HG03060 (cell line): ENCODE measurements at regions not wholly inside any gene's neighbourhood (a gene's known extent, or its start where the extent isn't known, plus 50 kb on each side); places are given as distances from the start of the nearest gene placed in this dataset.
A peak's percentile ranks its signal among the peaks of the same experiment; 100 is the strongest.

Experiments
- ATAC-seq: cut with Tn5 transposase; IDR thresholded peaks from one replicate; pipeline ENCODE4 v1.9.1; 2021; ENCODE audit warnings: low read depth, moderate number of reproducible peaks; ENCODE audit not compliant: unreplicated experiment

- no peak for ATAC-seq
Measured at GRCh38 chr15:31455499-31455898, 128.9 kb downstream of the KLF13 start.

- ATAC-seq = no peak
Measured at GRCh38 chr15:31456354-31457060, 129.9 kb downstream of the KLF13 start.

GRCh38 chr15:31457161-31457560, 130.5 kb downstream of the KLF13 start:
- ATAC-seq = no peak

- no peak for ATAC-seq
Measured at GRCh38 chr15:31457631-31458526, 131.2 kb downstream of the KLF13 start.

GRCh38 chr15:31458596-31459399, 132.2 kb downstream of the KLF13 start:
- peak; percentile 96 for ATAC-seq

GRCh38 chr15:31459400-31459748, 132.7 kb downstream of the KLF13 start:
- ATAC-seq = no peak

- no peak for ATAC-seq
Measured at GRCh38 chr15:31461375-31461774, 134.7 kb downstream of the KLF13 start.

- ATAC-seq = no peak
Measured at GRCh38 chr15:31461911-31462480, 135.4 kb downstream of the KLF13 start.

- ATAC-seq = no peak
Measured at GRCh38 chr15:31463521-31464102, 137.0 kb downstream of the KLF13 start.

GRCh38 chr15:31464216-31465082, 137.8 kb downstream of the KLF13 start:
- ATAC-seq = no peak

GRCh38 chr15:31465083-31465955, 138.7 kb downstream of the KLF13 start:
- ATAC-seq = no peak

GRCh38 chr15:31467361-31467760, 140.7 kb downstream of the KLF13 start:
- ATAC-seq = no peak

- no peak for ATAC-seq
Measured at GRCh38 chr15:31468911-31469785, 142.5 kb downstream of the KLF13 start.

- ATAC-seq = no peak
Measured at GRCh38 chr15:31469786-31470525, 143.3 kb downstream of the KLF13 start.

- ATAC-seq = no peak
Measured at GRCh38 chr15:31470756-31471155, 144.1 kb downstream of the KLF13 start.

GRCh38 chr15:31471731-31472430, 145.2 kb downstream of the KLF13 start:
- no peak for ATAC-seq
